ENCODE measurements at regions not wholly inside any gene's neighbourhood (a gene's known extent, or its start where the extent isn't known, plus 50 kb on each side); places are given as distances from the start of the nearest gene placed in this dataset.
"Not testable (repeated sequence)": the region's sequence is repeated elsewhere in the genome, so short reads cannot be mapped to it uniquely, and the experiment has no call there.

DNA sequence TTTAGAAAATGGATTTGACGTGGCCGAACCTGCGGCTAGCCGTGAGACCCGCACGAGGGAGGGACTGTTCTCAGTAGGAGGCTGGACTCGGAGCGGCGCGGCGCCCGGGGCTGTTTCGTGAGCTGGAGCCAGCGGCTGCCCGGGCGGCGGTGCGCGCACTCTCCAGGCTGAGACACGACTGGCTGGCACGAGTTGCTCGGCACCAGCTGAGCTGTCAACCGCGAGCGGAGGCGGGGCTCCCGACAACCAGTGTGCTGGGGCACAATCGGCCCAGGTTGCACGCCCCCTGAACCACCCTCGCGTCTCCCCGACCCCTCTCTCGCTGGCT is 58.5 kb upstream of the NBPF26 start:
- not testable (repeated sequence) for TF ChIP-seq CTCF (optimal IDR thresholded peaks at IDR 0.05 in 1 of 3, IDR thresholded peaks at IDR 0.05 in 1 of 3, conservative IDR thresholded peaks at IDR 0.05 in 1 of 3; ENCODE audit: extremely low read depth in 1 of 3, insufficient read depth in 2 of 3, low read length in 3 of 3); EZH2 (IDR thresholded peaks at IDR 0.05; ENCODE audit: low read length)
